HUDEP-2 (cell line): ENCODE measurements at regions not wholly inside any gene's neighbourhood (a gene's known extent, or its start where the extent isn't known, plus 50 kb on each side); places are given as distances from the start of the nearest gene placed in this dataset.
"Not testable (repeated sequence)": the region's sequence is repeated elsewhere in the genome, so short reads cannot be mapped to it uniquely, and the experiment has no call there.

Experiments
- DNase-seq, 76 experiments: peaks; one replicate each; lab custom pipeline; 2025; ENCODE audit not compliant: unreplicated experiment in 76 of 76; lab: John Stamatoyannopoulos, UW

GRCh38 chr12:25787701-25788100, 170.8 kb upstream of the RASSF8 start:
- no peak for DNase-seq

GRCh38 chr12:25788707-25789442, 169.6 kb upstream of the RASSF8 start:
- DNase-seq = no peak

GRCh38 chr12:25789541-25789944, 168.9 kb upstream of the RASSF8 start:
- DNase-seq = no peak

GRCh38 chr12:25792031-25792430, 166.5 kb upstream of the RASSF8 start:
- DNase-seq = no peak

- no peak for DNase-seq
Measured at GRCh38 chr12:25793196-25793595, 165.3 kb upstream of the RASSF8 start.

- DNase-seq = no peak
Measured at GRCh38 chr12:25794571-25794970, 163.9 kb upstream of the RASSF8 start.

- DNase-seq = no peak
Measured at GRCh38 chr12:25796523-25797000, 161.9 kb upstream of the RASSF8 start.

GRCh38 chr12:25797386-25797785, 161.1 kb upstream of the RASSF8 start:
- no peak for DNase-seq

GRCh38 chr12:25797949-25798348, 160.5 kb upstream of the RASSF8 start:
- DNase-seq = no peak

GRCh38 chr12:25800101-25800500, 158.4 kb upstream of the RASSF8 start:
- no peak for DNase-seq

- no peak for DNase-seq
Measured at GRCh38 chr12:25801734-25802133, 156.7 kb upstream of the RASSF8 start.

GRCh38 chr12:25802143-25802542, 156.3 kb upstream of the RASSF8 start:
- DNase-seq = no peak

- not testable (repeated sequence) for DNase-seq
Measured at GRCh38 chr12:25803029-25803664, 155.3 kb upstream of the RASSF8 start.

GRCh38 chr12:25804286-25804685, 154.2 kb upstream of the RASSF8 start:
- not testable (repeated sequence) for DNase-seq

- no peak for DNase-seq
Measured at GRCh38 chr12:25806271-25806670, 152.2 kb upstream of the RASSF8 start.

GRCh38 chr12:25808604-25809003, 149.9 kb upstream of the RASSF8 start:
- DNase-seq = no peak

- DNase-seq = no peak
Measured at GRCh38 chr12:25810683-25811082, 147.8 kb upstream of the RASSF8 start.

GRCh38 chr12:25811656-25812126, 146.8 kb upstream of the RASSF8 start:
- no peak for DNase-seq

GRCh38 chr12:25812295-25812694, 146.2 kb upstream of the RASSF8 start:
- DNase-seq = no peak

GRCh38 chr12:25813843-25814242, 144.6 kb upstream of the RASSF8 start:
- DNase-seq = no peak

GRCh38 chr12:25816637-25817036, 141.8 kb upstream of the RASSF8 start:
- DNase-seq = no peak

- no peak for DNase-seq
Measured at GRCh38 chr12:25817166-25817565, 141.3 kb upstream of the RASSF8 start.
